ENCODE measurements at regions not wholly inside any gene's neighbourhood (a gene's known extent, or its start where the extent isn't known, plus 50 kb on each side); places are given as distances from the start of the nearest gene placed in this dataset.

DNA sequence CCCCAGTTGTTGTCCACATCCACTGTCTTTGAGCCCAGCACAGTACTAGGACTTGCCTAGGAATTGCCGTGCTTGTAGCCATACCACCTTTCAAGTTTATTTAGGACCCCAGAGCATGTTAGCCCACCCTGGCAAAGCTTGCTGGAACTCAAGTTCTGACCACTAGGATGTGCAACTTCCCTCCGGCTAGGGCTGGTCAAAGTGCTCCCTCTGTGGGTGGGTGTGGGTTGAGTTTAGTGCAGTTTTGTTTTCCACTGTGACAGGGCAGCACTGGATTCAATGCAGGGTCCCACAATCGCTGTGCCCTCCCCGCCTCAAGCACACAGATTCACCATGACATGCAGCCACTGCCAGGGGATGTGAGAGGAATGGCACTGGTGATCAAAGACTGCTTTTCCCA lies 96.0 kb downstream of the RASGEF1B start:
- Histone ChIP-seq H3K27me3 (no peaks in the 10 kb centered on the region), H3K9me3 (no peaks in the 10 kb centered on the region), H3K4me1 (ENCODE audit: control insufficient read depth in 1 of 2, insufficient read depth in 1 of 2, low read depth in 1 of 2, low read length in 1 of 2) (no peaks in the 10 kb centered on the region), H3K4me3 (ENCODE audit: low read depth in 1 of 2, low read length in 1 of 2) (no peak overlapping the region), H3K27ac (no peak overlapping the region), H3K36me3 (no peaks in the 10 kb centered on the region)
- TF ChIP-seq, protein P1, sequence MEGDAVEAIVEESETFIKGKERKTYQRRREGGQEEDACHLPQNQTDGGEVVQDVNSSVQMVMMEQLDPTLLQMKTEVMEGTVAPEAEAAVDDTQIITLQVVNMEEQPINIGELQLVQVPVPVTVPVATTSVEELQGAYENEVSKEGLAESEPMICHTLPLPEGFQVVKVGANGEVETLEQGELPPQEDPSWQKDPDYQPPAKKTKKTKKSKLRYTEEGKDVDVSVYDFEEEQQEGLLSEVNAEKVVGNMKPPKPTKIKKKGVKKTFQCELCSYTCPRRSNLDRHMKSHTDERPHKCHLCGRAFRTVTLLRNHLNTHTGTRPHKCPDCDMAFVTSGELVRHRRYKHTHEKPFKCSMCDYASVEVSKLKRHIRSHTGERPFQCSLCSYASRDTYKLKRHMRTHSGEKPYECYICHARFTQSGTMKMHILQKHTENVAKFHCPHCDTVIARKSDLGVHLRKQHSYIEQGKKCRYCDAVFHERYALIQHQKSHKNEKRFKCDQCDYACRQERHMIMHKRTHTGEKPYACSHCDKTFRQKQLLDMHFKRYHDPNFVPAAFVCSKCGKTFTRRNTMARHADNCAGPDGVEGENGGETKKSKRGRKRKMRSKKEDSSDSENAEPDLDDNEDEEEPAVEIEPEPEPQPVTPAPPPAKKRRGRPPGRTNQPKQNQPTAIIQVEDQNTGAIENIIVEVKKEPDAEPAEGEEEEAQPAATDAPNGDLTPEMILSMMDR (IDR thresholded peaks at IDR 0.05), result no peak

DNA sequence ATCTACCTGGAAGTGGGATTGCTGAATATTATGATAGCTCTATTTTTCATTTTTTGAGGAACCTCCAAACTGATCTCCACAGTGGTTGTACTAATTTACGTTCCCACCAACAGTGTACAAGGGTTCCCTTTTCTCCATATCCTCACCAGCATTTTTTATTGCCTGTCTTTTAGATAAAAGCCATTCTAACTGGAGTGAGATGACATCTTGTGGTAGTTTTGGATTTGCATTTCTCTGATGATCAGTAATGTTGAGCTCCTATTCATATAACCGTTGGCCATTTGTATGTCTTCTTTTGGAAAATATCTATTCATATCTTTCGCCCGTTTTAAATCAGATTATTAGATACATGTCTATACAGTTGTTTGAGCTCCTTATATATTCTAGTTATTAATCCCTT lies 101.8 kb downstream of the RASGEF1B start:
- Histone ChIP-seq H3K9me3 (no peaks in the 10 kb centered on the region), H3K27ac (no peak overlapping the region), H3K4me1 (ENCODE audit: control insufficient read depth in 1 of 2, insufficient read depth in 1 of 2, low read depth in 1 of 2, low read length in 1 of 2) (no peaks in the 10 kb centered on the region), H3K36me3 (no peaks in the 10 kb centered on the region), H3K4me3 (ENCODE audit: low read depth in 1 of 2, low read length in 1 of 2) (no peak overlapping the region), H3K27me3 (no peaks in the 10 kb centered on the region)
- TF ChIP-seq, protein P1 (IDR thresholded peaks at IDR 0.05), result no peak

DNA sequence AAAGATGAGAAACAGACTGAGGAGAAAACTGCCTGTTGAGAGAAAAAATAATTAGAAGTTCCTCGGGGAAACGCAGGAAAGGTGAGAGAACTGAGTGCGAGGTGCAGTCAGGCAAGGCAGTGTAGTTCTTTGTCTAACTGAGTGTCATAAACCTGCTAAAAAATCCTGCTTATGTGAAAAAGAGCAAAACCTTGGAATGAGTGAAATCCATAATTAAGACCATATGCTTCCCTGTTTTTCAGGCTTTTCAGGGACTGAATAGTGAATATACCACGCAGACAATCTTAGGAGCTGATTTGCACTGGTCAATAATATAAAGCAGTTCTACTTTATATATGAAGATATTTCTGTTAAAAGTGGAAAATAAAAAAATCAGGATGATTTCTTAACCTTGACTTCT lies 104.9 kb downstream of the RASGEF1B start:
- Histone ChIP-seq H3K9me3 (no peaks in the 10 kb centered on the region), H3K27ac (no peak overlapping the region), H3K4me1 (ENCODE audit: control insufficient read depth in 1 of 2, insufficient read depth in 1 of 2, low read depth in 1 of 2, low read length in 1 of 2) (no peaks in the 10 kb centered on the region), H3K36me3 (no peaks in the 10 kb centered on the region), H3K27me3 (no peaks in the 10 kb centered on the region), H3K4me3 (ENCODE audit: low read depth in 1 of 2, low read length in 1 of 2) (no peak overlapping the region)
- TF ChIP-seq, protein P1 (IDR thresholded peaks at IDR 0.05), result no peak

DNA sequence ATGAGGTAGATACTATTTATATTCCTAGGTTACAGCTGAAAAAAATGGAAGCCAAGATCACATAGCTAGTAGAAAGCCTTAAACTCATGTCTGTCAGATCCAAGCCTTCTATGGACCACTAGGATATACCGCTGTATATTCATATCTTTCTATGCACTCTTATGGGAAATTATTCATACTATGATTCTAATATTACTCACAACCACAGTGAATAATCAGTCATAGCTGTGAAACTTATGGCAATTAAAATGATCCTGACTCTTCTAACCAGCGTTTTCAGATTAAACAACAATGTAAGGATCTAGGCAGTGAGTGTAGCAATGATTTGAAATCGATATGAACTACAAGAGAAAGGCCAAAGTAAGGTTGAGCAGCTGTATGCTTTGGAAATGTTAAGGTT lies 111.0 kb downstream of the RASGEF1B start:
- no peak overlapping the region for H3K27ac ChIP-seq
- TF ChIP-seq, protein P1 (IDR thresholded peaks at IDR 0.05), result no peak
- no peaks in the 10 kb centered on the region for H3K9me3 ChIP-seq
- no peaks in the 10 kb centered on the region for H3K36me3 ChIP-seq
- no peak overlapping the region for H3K4me3 ChIP-seq (ENCODE audit: low read depth in 1 of 2, low read length in 1 of 2)
- H3K4me1 ChIP-seq (ENCODE audit: control insufficient read depth in 1 of 2, insufficient read depth in 1 of 2, low read depth in 1 of 2, low read length in 1 of 2), result no peaks in the 10 kb centered on the region
- no peaks in the 10 kb centered on the region for H3K27me3 ChIP-seq

DNA sequence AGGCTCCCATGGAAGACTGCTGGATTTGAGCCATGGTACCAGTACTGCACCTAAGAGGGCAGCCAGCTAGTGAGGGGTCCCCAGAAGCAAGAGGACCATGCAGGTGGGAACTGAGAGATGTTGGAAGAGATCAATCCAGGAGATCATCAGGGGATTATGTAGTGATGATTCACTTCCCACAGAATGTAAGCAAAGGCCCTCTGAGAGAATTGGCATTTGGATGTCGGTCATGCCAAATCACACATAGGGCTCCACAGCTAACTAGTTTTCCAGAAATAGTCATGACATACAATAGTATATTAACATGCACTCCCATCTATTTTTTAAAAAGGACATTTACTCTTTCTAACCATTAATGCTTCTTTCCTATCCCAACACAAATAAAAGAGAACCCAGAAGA lies 112.5 kb downstream of the RASGEF1B start:
- TF ChIP-seq, protein P1 (IDR thresholded peaks at IDR 0.05), result no peak
- Histone ChIP-seq H3K4me3 (ENCODE audit: low read depth in 1 of 2, low read length in 1 of 2) (no peak overlapping the region), H3K27ac (no peak overlapping the region), H3K9me3 (no peaks in the 10 kb centered on the region), H3K4me1 (ENCODE audit: control insufficient read depth in 1 of 2, insufficient read depth in 1 of 2, low read depth in 1 of 2, low read length in 1 of 2) (no peaks in the 10 kb centered on the region), H3K27me3 (no peaks in the 10 kb centered on the region), H3K36me3 (no peaks in the 10 kb centered on the region)

DNA sequence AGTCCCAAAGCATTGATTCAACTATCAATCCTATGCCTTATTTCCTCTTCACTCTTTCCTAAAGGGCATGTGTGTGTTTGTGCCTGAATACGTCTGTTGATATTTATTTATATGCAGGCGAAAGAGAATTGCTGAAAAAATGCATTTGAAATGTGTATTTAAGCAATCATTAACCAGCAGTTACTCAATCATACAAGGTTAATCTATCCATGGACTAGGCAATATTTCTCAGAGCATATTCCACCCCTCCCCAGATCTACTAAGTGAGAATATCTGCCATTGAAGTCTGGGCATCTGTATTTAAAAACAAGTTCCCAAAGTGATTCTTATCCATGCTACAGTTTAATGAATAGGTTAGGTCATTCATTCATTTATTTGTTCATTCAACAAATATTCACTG lies 113.6 kb downstream of the RASGEF1B start:
- H3K9me3 ChIP-seq, result no peaks in the 10 kb centered on the region
- H3K4me1 ChIP-seq (ENCODE audit: control insufficient read depth in 1 of 2, insufficient read depth in 1 of 2, low read depth in 1 of 2, low read length in 1 of 2), result no peaks in the 10 kb centered on the region
- H3K4me3 ChIP-seq (ENCODE audit: low read depth in 1 of 2, low read length in 1 of 2), result no peak overlapping the region
- no peaks in the 10 kb centered on the region for H3K27me3 ChIP-seq
- TF ChIP-seq, protein P1 (IDR thresholded peaks at IDR 0.05), result no peak
- H3K27ac ChIP-seq, result no peak overlapping the region
- no peaks in the 10 kb centered on the region for H3K36me3 ChIP-seq

All from neutrophil (primary cell).